GM23338 (cell line): ENCODE measurements at regions not wholly inside any gene's neighbourhood (a gene's known extent, or its start where the extent isn't known, plus 50 kb on each side); places are given as distances from the start of the nearest gene placed in this dataset.

Experiments used
- ATAC-seq: fragments of 200-7000 bp; cut with Tn5 transposase; 3 replicates; pipeline ENCODE4 v1.9.1; 2020
- DNase-seq: peaks from one replicate; pipeline ENCODE4 v3.0.0-alpha.2; 2015; ENCODE audit warnings: low spot score
- H2AFZ ChIP-seq: fragments of 200-600 bp; sonication (generic); 2 replicates; pipeline ENCODE4 v1.8.0; 2016; ENCODE audit warnings: antibody characterized with exemption, mild to moderate bottlenecking, moderate library complexity
- H3F3A ChIP-seq: fragments of 200-600 bp; sonication (generic); replicated peaks from 2 replicates; pipeline ENCODE4 v1.8.0; 2017; ENCODE audit warnings: antibody characterized with exemption, mixed run types, low read depth
- H3K27ac ChIP-seq: fragments of 200-600 bp; sonication (generic); 2 replicates; pipeline ENCODE4 v1.6.1; 2016; ENCODE audit warnings: low read depth
- H3K27me3 ChIP-seq: fragments of 200-600 bp; sonication (generic); 2 replicates; pipeline ENCODE4 v1.8.0; 2016; ENCODE audit warnings: mild to moderate bottlenecking, mixed run types, moderate library complexity; ENCODE audit not compliant: insufficient read depth
- H3K36me3 ChIP-seq: fragments of 200-600 bp; sonication (generic); 2 replicates; pipeline ENCODE4 v1.8.0; 2016; ENCODE audit warnings: mild to moderate bottlenecking; ENCODE audit not compliant: insufficient read depth
- H3K4me1 ChIP-seq: fragments of 200-600 bp; sonication (generic); 2 replicates; pipeline ENCODE4 v1.8.0; 2016; ENCODE audit warnings: mild to moderate bottlenecking, moderate library complexity; ENCODE audit not compliant: insufficient read depth
- H3K4me2 ChIP-seq: fragments of 200-600 bp; sonication (generic); 2 replicates; pipeline ENCODE4 v1.7.1; 2017; ENCODE audit warnings: mixed run types
- H3K4me3 ChIP-seq: fragments of 200-600 bp; sonication (generic); 2 replicates; pipeline ENCODE4 v1.6.1; 2016; ENCODE audit warnings: mixed run types
- H3K79me2 ChIP-seq: fragments of 200-600 bp; sonication (generic); replicated peaks from 2 replicates; pipeline ENCODE4 v1.8.0; 2017; ENCODE audit warnings: mild to moderate bottlenecking; ENCODE audit not compliant: insufficient read depth
- H3K9me2 ChIP-seq: fragments of 200-600 bp; sonication (generic); 2 replicates; pipeline ENCODE4 v1.8.0; 2017; ENCODE audit not compliant: insufficient read depth
- H4K20me1 ChIP-seq: fragments of 200-600 bp; sonication (generic); replicated peaks from 2 replicates; pipeline ENCODE4 v1.8.0; 2017; ENCODE audit warnings: mild to moderate bottlenecking; ENCODE audit not compliant: insufficient read depth
- H3K27ac Mint-ChIP-seq: 2 replicates; pipeline ENCODE4 v1.8.0; 2020; ENCODE audit warnings: inconsistent platforms, mild to moderate bottlenecking, moderate library complexity, mixed read lengths
- H3K27me3 Mint-ChIP-seq: 3 replicates; pipeline ENCODE4 v1.8.0; 2022; ENCODE audit warnings: low read depth, mild to moderate bottlenecking, moderate library complexity, mixed read lengths, inconsistent platforms; ENCODE audit not compliant: insufficient read depth, poor library complexity
- H3K36me3 Mint-ChIP-seq: 3 replicates; pipeline ENCODE4 v1.8.0; 2021; ENCODE audit warnings: low read depth, mild to moderate bottlenecking, inconsistent platforms, moderate library complexity, mixed read lengths
- H3K4me1 Mint-ChIP-seq: 3 replicates; pipeline ENCODE4 v1.8.0; 2020; ENCODE audit warnings: mild to moderate bottlenecking, inconsistent platforms, mixed read lengths
- H3K4me3 Mint-ChIP-seq: 3 replicates; pipeline ENCODE4 v1.8.0; 2021; ENCODE audit warnings: moderate library complexity, mild to moderate bottlenecking, inconsistent platforms, mixed read lengths
- H3K9me3 Mint-ChIP-seq: 3 replicates; pipeline ENCODE4 v1.8.0; 2020; ENCODE audit warnings: moderate library complexity, mild to moderate bottlenecking, inconsistent platforms, mixed read lengths
- CREB1 ChIP-seq: fragments of 250-450 bp; sonication (Bioruptor Pico); IDR thresholded peaks from 2 replicates; pipeline ENCODE4 v1.5.0; 2020; ENCODE audit warnings: low read depth, mild to moderate bottlenecking, moderate library complexity
- CTCF ChIP-seq, 2 experiments: fragments of 200-600 bp in 1 of 2; sonication (generic) in 1 of 2; conservative IDR thresholded peaks; 2 replicates each; pipeline versions ENCODE4 v1.5.1 to v1.6.1; 2016 to 2017; ENCODE audit warnings: antibody characterized with exemption in 2 of 2, low read depth in 2 of 2, mild to moderate bottlenecking in 2 of 2, moderate library complexity in 1 of 2
- EZH2 ChIP-seq: fragments of 200-600 bp; sonication (generic); IDR thresholded peaks from one replicate; pipeline ENCODE4 v1.8.0; 2017; ENCODE audit warnings: antibody characterized with exemption, mild to moderate bottlenecking, low read depth; ENCODE audit not compliant: unreplicated experiment
- EZH2phosphoT487 ChIP-seq: fragments of 200-600 bp; sonication (generic); IDR thresholded peaks from one replicate; pipeline ENCODE4 v1.8.1; 2018; ENCODE audit warnings: antibody characterized with exemption; ENCODE audit not compliant: unreplicated experiment
- NANOG ChIP-seq: IDR thresholded peaks from 2 replicates; pipeline ENCODE4 v1.6.1; 2016; ENCODE audit warnings: antibody characterized with exemption, borderline replicate concordance
- REST ChIP-seq: IDR thresholded peaks from one replicate; pipeline ENCODE4 v1.6.1; 2018; ENCODE audit warnings: antibody characterized with exemption; ENCODE audit not compliant: unreplicated experiment
- STAT1 ChIP-seq: IDR thresholded peaks from one replicate; pipeline ENCODE4 v1.6.1; 2016; ENCODE audit warnings: antibody characterized with exemption; ENCODE audit not compliant: unreplicated experiment
- ZNF114 ChIP-seq: fragments of 250-450 bp; sonication (Bioruptor Pico); IDR thresholded peaks from 2 replicates; pipeline ENCODE4 v1.5.0; 2020; ENCODE audit warnings: mild to moderate bottlenecking, moderate library complexity

- H3K4me1 ChIP-seq, result no peaks in the 10 kb centered on the region
- Mint-ChIP-seq H3K4me1 (no peaks in the 10 kb centered on the region), H3K9me3 (peaks cover 5% of the 10 kb centered on the region; the same call in 2 of the 3 replicates), H3K4me3 (no peak overlapping the region), H3K36me3 (peaks cover 6% of the 10 kb centered on the region; the same call in 2 of the 3 replicates), H3K27me3 (no peaks in the 10 kb centered on the region), H3K27ac (no peak overlapping the region)
- H3K36me3 ChIP-seq, result no peaks in the 10 kb centered on the region
- no peaks in the 10 kb centered on the region for H3K79me2 ChIP-seq
- no peaks in the 10 kb centered on the region for H4K20me1 ChIP-seq
- H3K4me3 ChIP-seq, result no peak overlapping the region
- DNase-seq, result no peak
- no peak for ATAC-seq
- no peak overlapping the region for H3K27ac ChIP-seq
- TF ChIP-seq CTCF (conservative IDR thresholded peaks at IDR 0.05; ENCODE audit: low read depth in 2 of 2) (no peak), STAT1 (no peak), ZNF114 (CRISPR knock-in tag) (no peak), EZH2phosphoT487 (no peak), EZH2 (no peak)
- H3K9me2 ChIP-seq, result no peaks in the 10 kb centered on the region; the same call in 1 of the 2 replicates
- H2AFZ ChIP-seq, result no peak overlapping the region
- no peaks in the 10 kb centered on the region for H3F3A ChIP-seq
- no peaks in the 10 kb centered on the region for H3K27me3 ChIP-seq
- H3K4me2 ChIP-seq, result no peak overlapping the region
Observed at GRCh38 chr3:78077178-78077577, 1037.3 kb downstream of the ROBO2 start.

- ATAC-seq (no peak), DNase-seq (no peak)
- no peak overlapping the region for H2AFZ ChIP-seq
- H3K27me3 ChIP-seq, result no peaks in the 10 kb centered on the region
- Mint-ChIP-seq H3K36me3 (peaks cover 6% of the 10 kb centered on the region; the same call in 2 of the 3 replicates), H3K27ac (no peak overlapping the region), H3K27me3 (no peaks in the 10 kb centered on the region), H3K9me3 (peaks cover 5% of the 10 kb centered on the region; the same call in 2 of the 3 replicates), H3K4me3 (no peak overlapping the region), H3K4me1 (no peaks in the 10 kb centered on the region)
- no peaks in the 10 kb centered on the region for H3K79me2 ChIP-seq
- no peaks in the 10 kb centered on the region for H3K36me3 ChIP-seq
- H3K4me1 ChIP-seq, result no peaks in the 10 kb centered on the region
- H4K20me1 ChIP-seq, result no peaks in the 10 kb centered on the region
- H3K4me2 ChIP-seq, result no peak overlapping the region
- no peaks in the 10 kb centered on the region; the same call in 1 of the 2 replicates for H3K9me2 ChIP-seq
- H3F3A ChIP-seq, result no peaks in the 10 kb centered on the region
- no peak overlapping the region for H3K4me3 ChIP-seq
- no peak overlapping the region for H3K27ac ChIP-seq
- no peak for TF ChIP-seq CREB1 (CRISPR knock-in tag)
- TF ChIP-seq ZNF114 (CRISPR knock-in tag), result no peak
- no peak for TF ChIP-seq REST
- no peak for TF ChIP-seq NANOG
- no peak for TF ChIP-seq CTCF (conservative IDR thresholded peaks at IDR 0.05; ENCODE audit: low read depth in 2 of 2)
- no peak for TF ChIP-seq EZH2
- TF ChIP-seq EZH2phosphoT487, result no peak
Observed at GRCh38 chr3:78077842-78078241, 1037.9 kb downstream of the ROBO2 start.
